ENCODE measurements at regions not wholly inside any gene's neighbourhood (a gene's known extent, or its start where the extent isn't known, plus 50 kb on each side); places are given as distances from the start of the nearest gene placed in this dataset.

DNA sequence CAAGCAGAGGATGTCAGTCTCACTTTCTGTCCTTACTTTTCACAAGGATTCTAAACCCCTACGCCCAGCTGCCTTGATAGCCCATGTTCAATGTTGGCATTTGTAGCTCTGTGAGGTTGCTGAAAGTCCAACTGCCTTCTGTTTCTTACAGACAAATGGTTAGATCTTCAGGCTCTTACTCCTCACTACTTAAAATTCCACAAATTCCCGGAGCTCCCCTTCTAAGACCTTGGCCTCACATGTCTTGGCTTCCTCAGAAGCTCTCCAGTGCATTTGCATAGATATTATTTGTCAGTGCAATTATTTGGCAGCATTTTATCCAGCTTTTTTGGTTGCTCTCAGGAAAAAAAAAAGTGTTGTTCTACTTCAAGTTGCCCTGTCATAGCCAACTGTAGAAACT is 453.7 kb upstream of the CELF4 start:
- Histone ChIP-seq H3K9ac (ENCODE audit: low read depth, low read length, poor library complexity) (no peak overlapping the region), H3K14ac (ENCODE audit: low read length) (no peak overlapping the region), H4K91ac (ENCODE audit: low read depth, low read length, poor library complexity) (no peak overlapping the region), H3K36me3 (replicated peaks in 1 of 2; ENCODE audit: control insufficient read depth in 2 of 2, insufficient read depth in 2 of 2, low read length in 2 of 2) (no peaks in the 10 kb centered on the region), H2AK5ac (ENCODE audit: low read depth, low read length) (no peak overlapping the region), H2BK120ac (ENCODE audit: low read depth, low read length) (no peak overlapping the region), H3K9me3 (replicated peaks in 1 of 2; ENCODE audit: control insufficient read depth in 2 of 2, insufficient read depth in 1 of 2, low read depth in 1 of 2, low read length in 2 of 2) (no peaks in the 10 kb centered on the region), H3K4me2 (ENCODE audit: insufficient read depth, low read length, poor library complexity, severe bottlenecking) (no peak overlapping the region), H4K8ac (ENCODE audit: low read depth, low read length) (no peak overlapping the region), H2BK15ac (ENCODE audit: low read length) (no peak overlapping the region), H3K23ac (ENCODE audit: low read depth, low read length, poor library complexity) (no peak overlapping the region), H3K4me1 (ENCODE audit: control insufficient read depth in 2 of 2, insufficient read depth in 1 of 2, low read depth in 1 of 2, low read length in 2 of 2) (peaks cover 0 to 3% of the 10 kb centered on the region in 2 donors), H3K27ac (replicated peaks; ENCODE audit: low read length) (no peak overlapping the region), H3K4me3 (ENCODE audit: low read length in 2 of 2) (no peak overlapping the region), H3K27me3 (ENCODE audit: control insufficient read depth in 3 of 3, insufficient read depth in 3 of 3, low read depth in 1 of 3, low read length in 3 of 3) (no peaks in the 10 kb centered on the region), H2BK12ac (ENCODE audit: low read length) (no peak overlapping the region), H2AFZ (ENCODE audit: low read length) (no peak overlapping the region), H3K4ac (ENCODE audit: low read length) (no peak overlapping the region), H2BK5ac (ENCODE audit: low read length) (no peak overlapping the region), H3K18ac (ENCODE audit: low read length) (no peak overlapping the region), H3K79me1 (ENCODE audit: low read depth, low read length) (no peaks in the 10 kb centered on the region)
- DNase-seq (ENCODE audit: low spot score) = no peak
- no CpG with 5 or more reads among the region's 2 CpGs for WGBS, 2 donors (ENCODE audit: extremely low coverage in 2 of 2, insufficient read length in 2 of 2, insufficient replicate concordance in 1 of 2)

DNA sequence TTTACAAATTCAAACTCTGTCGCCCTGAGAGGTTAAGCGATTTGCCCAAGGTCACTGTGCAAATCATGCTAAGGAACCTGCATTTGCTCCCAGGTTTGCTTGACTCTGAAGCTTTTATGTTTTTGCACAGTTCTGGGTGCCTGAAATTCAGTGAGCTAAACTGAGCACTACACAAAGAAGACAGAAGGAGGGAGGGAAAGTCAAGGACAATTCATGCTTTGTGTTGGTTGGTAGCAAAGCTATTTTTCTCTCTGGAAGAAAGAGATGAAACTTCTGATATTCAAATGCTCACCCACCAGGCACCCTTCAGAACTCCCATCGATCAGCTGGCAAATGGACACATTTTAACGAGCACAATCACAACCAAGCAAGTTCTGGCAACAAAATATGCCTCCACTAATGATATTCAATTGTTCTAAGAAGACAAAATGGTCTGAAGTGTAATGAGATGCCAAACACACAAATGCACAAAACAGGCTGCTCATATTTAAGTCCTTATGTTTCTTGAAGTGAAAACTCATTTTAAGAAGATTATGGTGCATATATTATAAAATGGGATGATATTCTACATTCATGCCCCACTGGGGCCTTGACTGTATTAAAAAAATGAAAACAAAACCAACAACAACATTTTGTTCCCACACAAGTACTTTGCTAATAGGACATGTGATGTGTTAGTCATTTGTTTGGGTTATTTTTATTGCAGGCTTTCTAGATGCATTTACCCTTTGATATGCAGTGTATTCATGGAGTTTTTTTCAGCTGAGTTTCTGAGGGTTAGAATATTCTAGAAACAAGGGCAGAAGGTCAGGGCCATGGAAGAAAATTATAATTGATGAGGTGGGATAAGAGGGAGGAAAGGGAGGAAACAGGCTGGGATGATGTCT is 445.6 kb upstream of the CELF4 start:
- H3K23ac ChIP-seq (ENCODE audit: low read depth, low read length, poor library complexity) = no peak overlapping the region
- H2BK12ac ChIP-seq (ENCODE audit: low read length) = no peak overlapping the region
- H4K91ac ChIP-seq (ENCODE audit: low read depth, low read length, poor library complexity) = no peak overlapping the region
- H3K14ac ChIP-seq (ENCODE audit: low read length) = no peak overlapping the region
- no peak overlapping the region for H3K4ac ChIP-seq (ENCODE audit: low read length)
- no CpG with 5 or more reads among the region's 4 CpGs for WGBS, 2 donors (ENCODE audit: extremely low coverage in 2 of 2, insufficient read length in 2 of 2, insufficient replicate concordance in 1 of 2)
- H3K4me2 ChIP-seq (ENCODE audit: insufficient read depth, low read length, poor library complexity, severe bottlenecking) = no peak overlapping the region
- no peak overlapping the region for H2BK15ac ChIP-seq (ENCODE audit: low read length)
- no peaks in the 10 kb centered on the region for H3K27me3 ChIP-seq (ENCODE audit: control insufficient read depth in 3 of 3, insufficient read depth in 3 of 3, low read depth in 1 of 3, low read length in 3 of 3)
- H3K4me1 ChIP-seq (ENCODE audit: control insufficient read depth in 2 of 2, insufficient read depth in 1 of 2, low read depth in 1 of 2, low read length in 2 of 2) = no peaks in the 10 kb centered on the region
- no peak overlapping the region for H4K8ac ChIP-seq (ENCODE audit: low read depth, low read length)
- H3K4me3 ChIP-seq (ENCODE audit: low read length in 2 of 2) = no peak overlapping the region
- H2AFZ ChIP-seq (ENCODE audit: low read length) = no peak overlapping the region
- no peaks in the 10 kb centered on the region for H3K36me3 ChIP-seq (replicated peaks in 1 of 2; ENCODE audit: control insufficient read depth in 2 of 2, insufficient read depth in 2 of 2, low read length in 2 of 2)
- H2AK5ac ChIP-seq (ENCODE audit: low read depth, low read length) = no peak overlapping the region
- H3K18ac ChIP-seq (ENCODE audit: low read length) = no peak overlapping the region
- no peak for DNase-seq (ENCODE audit: low spot score)
- no peaks in the 10 kb centered on the region for H3K79me1 ChIP-seq (ENCODE audit: low read depth, low read length)
- H3K27ac ChIP-seq (replicated peaks; ENCODE audit: low read length) = no peak overlapping the region
- H2BK120ac ChIP-seq (ENCODE audit: low read depth, low read length) = no peak overlapping the region
- no peak overlapping the region for H3K9ac ChIP-seq (ENCODE audit: low read depth, low read length, poor library complexity)
- H2BK5ac ChIP-seq (ENCODE audit: low read length) = no peak overlapping the region
- H3K9me3 ChIP-seq (replicated peaks in 1 of 2; ENCODE audit: control insufficient read depth in 2 of 2, insufficient read depth in 1 of 2, low read depth in 1 of 2, low read length in 2 of 2) = no peaks in the 10 kb centered on the region

DNA sequence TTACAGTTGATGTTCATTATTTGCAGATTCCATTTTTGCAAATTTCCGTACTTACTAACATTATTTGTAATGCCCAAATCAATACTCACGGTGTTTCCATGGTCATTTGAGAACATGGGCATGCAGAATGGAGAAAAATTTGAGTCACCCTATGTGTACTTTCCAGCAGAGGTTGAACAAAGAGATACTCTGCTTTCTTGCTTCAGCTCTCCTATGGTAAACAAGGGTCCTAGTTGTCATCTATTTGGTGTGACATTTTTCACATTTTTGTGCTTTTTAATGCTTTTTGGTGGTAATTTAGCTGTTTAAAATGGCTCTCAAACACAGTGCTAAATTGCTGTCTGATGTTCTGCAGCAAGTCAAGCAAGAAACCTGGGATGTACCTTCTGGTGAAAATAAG is 444.4 kb upstream of the CELF4 start:
- no peak for DNase-seq (ENCODE audit: low spot score)
- Histone ChIP-seq H3K4ac (ENCODE audit: low read length) (no peak overlapping the region), H3K4me1 (ENCODE audit: control insufficient read depth in 2 of 2, insufficient read depth in 1 of 2, low read depth in 1 of 2, low read length in 2 of 2) (no peaks in the 10 kb centered on the region), H2BK5ac (ENCODE audit: low read length) (no peak overlapping the region), H3K36me3 (replicated peaks in 1 of 2; ENCODE audit: control insufficient read depth in 2 of 2, insufficient read depth in 2 of 2, low read length in 2 of 2) (no peaks in the 10 kb centered on the region), H4K91ac (ENCODE audit: low read depth, low read length, poor library complexity) (no peak overlapping the region), H2BK120ac (ENCODE audit: low read depth, low read length) (no peak overlapping the region), H2BK15ac (ENCODE audit: low read length) (no peak overlapping the region), H3K27me3 (ENCODE audit: control insufficient read depth in 3 of 3, insufficient read depth in 3 of 3, low read depth in 1 of 3, low read length in 3 of 3) (no peaks in the 10 kb centered on the region), H2BK12ac (ENCODE audit: low read length) (no peak overlapping the region), H3K4me3 (ENCODE audit: low read length in 2 of 2) (no peak overlapping the region), H2AFZ (ENCODE audit: low read length) (no peak overlapping the region), H3K18ac (ENCODE audit: low read length) (no peak overlapping the region), H3K9me3 (replicated peaks in 1 of 2; ENCODE audit: control insufficient read depth in 2 of 2, insufficient read depth in 1 of 2, low read depth in 1 of 2, low read length in 2 of 2) (no peaks in the 10 kb centered on the region), H3K9ac (ENCODE audit: low read depth, low read length, poor library complexity) (no peak overlapping the region), H3K27ac (replicated peaks; ENCODE audit: low read length) (no peak overlapping the region), H4K8ac (ENCODE audit: low read depth, low read length) (no peak overlapping the region), H3K4me2 (ENCODE audit: insufficient read depth, low read length, poor library complexity, severe bottlenecking) (no peak overlapping the region), H3K14ac (ENCODE audit: low read length) (no peak overlapping the region), H3K79me1 (ENCODE audit: low read depth, low read length) (no peaks in the 10 kb centered on the region), H3K23ac (ENCODE audit: low read depth, low read length, poor library complexity) (no peak overlapping the region), H2AK5ac (ENCODE audit: low read depth, low read length) (no peak overlapping the region)
- no CpG with 5 or more reads among the region's 2 CpGs for WGBS, 2 donors (ENCODE audit: extremely low coverage in 2 of 2, insufficient read length in 2 of 2, insufficient replicate concordance in 1 of 2)

DNA sequence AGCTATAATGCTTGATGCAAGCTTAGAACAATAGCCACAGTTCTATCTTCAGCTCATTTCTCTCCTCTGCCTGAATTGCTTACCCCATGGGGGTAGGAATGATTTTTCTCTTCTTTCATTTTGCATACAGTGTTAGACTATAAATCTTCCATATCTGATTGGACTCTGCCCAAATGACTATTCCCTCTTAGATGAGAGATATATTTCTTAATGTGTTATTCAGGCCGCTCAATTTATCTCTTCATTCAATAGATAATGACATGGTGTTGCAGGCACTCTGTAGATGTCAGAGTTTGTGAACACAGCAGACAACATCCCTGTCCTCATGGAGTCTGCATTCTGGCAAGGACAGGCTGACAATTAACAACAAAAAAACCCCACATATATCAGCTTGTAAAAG is 443.7 kb upstream of the CELF4 start:
- H3K36me3 ChIP-seq (replicated peaks in 1 of 2; ENCODE audit: control insufficient read depth in 2 of 2, insufficient read depth in 2 of 2, low read length in 2 of 2) = no peaks in the 10 kb centered on the region
- no peak overlapping the region for H3K9ac ChIP-seq (ENCODE audit: low read depth, low read length, poor library complexity)
- no peak for DNase-seq (ENCODE audit: low spot score)
- no peak overlapping the region for H2BK120ac ChIP-seq (ENCODE audit: low read depth, low read length)
- H3K27me3 ChIP-seq (ENCODE audit: control insufficient read depth in 3 of 3, insufficient read depth in 3 of 3, low read depth in 1 of 3, low read length in 3 of 3) = no peaks in the 10 kb centered on the region
- no peak overlapping the region for H2BK5ac ChIP-seq (ENCODE audit: low read length)
- H2AK5ac ChIP-seq (ENCODE audit: low read depth, low read length) = no peak overlapping the region
- H3K23ac ChIP-seq (ENCODE audit: low read depth, low read length, poor library complexity) = no peak overlapping the region
- H3K4me1 ChIP-seq (ENCODE audit: control insufficient read depth in 2 of 2, insufficient read depth in 1 of 2, low read depth in 1 of 2, low read length in 2 of 2) = no peaks in the 10 kb centered on the region
- no peak overlapping the region for H3K14ac ChIP-seq (ENCODE audit: low read length)
- H3K9me3 ChIP-seq (replicated peaks in 1 of 2; ENCODE audit: control insufficient read depth in 2 of 2, insufficient read depth in 1 of 2, low read depth in 1 of 2, low read length in 2 of 2) = no peaks in the 10 kb centered on the region
- H4K8ac ChIP-seq (ENCODE audit: low read depth, low read length) = no peak overlapping the region
- H4K91ac ChIP-seq (ENCODE audit: low read depth, low read length, poor library complexity) = no peak overlapping the region
- H3K18ac ChIP-seq (ENCODE audit: low read length) = no peak overlapping the region
- H3K27ac ChIP-seq (replicated peaks; ENCODE audit: low read length) = no peak overlapping the region
- H2BK12ac ChIP-seq (ENCODE audit: low read length) = no peak overlapping the region
- H3K4me2 ChIP-seq (ENCODE audit: insufficient read depth, low read length, poor library complexity, severe bottlenecking) = no peak overlapping the region
- H3K4ac ChIP-seq (ENCODE audit: low read length) = no peak overlapping the region
- no peak overlapping the region for H3K4me3 ChIP-seq (ENCODE audit: low read length in 2 of 2)
- H2AFZ ChIP-seq (ENCODE audit: low read length) = no peak overlapping the region
- H2BK15ac ChIP-seq (ENCODE audit: low read length) = no peak overlapping the region
- no CpG with 5 or more reads among the region's 1 CpG for WGBS, 2 donors (ENCODE audit: extremely low coverage in 2 of 2, insufficient read length in 2 of 2, insufficient replicate concordance in 1 of 2)
- H3K79me1 ChIP-seq (ENCODE audit: low read depth, low read length) = no peaks in the 10 kb centered on the region

Data from neuronal stem cell (in vitro differentiated cells).